ENCODE measurements at regions not wholly inside any gene's neighbourhood (a gene's known extent, or its start where the extent isn't known, plus 50 kb on each side); places are given as distances from the start of the nearest gene placed in this dataset.

GRCh38 chr13:62682788-62683187 lies 1267.1 kb upstream of the PCDH20 start:
- DNase-seq: no peak
- H3K9me3 ChIP-seq (ENCODE audit: severe bottlenecking): no peaks in the 10 kb centered on the region
- H3K27me3 ChIP-seq (ENCODE audit: insufficient read depth, low read depth, severe bottlenecking): no peaks in the 10 kb centered on the region
- no peaks in the 10 kb centered on the region for H3K36me3 ChIP-seq
- no peak overlapping the region for H3K4me3 ChIP-seq (ENCODE audit: low read depth, low read length)
- no peak overlapping the region for H3K27ac ChIP-seq
- TF ChIP-seq, protein P1, sequence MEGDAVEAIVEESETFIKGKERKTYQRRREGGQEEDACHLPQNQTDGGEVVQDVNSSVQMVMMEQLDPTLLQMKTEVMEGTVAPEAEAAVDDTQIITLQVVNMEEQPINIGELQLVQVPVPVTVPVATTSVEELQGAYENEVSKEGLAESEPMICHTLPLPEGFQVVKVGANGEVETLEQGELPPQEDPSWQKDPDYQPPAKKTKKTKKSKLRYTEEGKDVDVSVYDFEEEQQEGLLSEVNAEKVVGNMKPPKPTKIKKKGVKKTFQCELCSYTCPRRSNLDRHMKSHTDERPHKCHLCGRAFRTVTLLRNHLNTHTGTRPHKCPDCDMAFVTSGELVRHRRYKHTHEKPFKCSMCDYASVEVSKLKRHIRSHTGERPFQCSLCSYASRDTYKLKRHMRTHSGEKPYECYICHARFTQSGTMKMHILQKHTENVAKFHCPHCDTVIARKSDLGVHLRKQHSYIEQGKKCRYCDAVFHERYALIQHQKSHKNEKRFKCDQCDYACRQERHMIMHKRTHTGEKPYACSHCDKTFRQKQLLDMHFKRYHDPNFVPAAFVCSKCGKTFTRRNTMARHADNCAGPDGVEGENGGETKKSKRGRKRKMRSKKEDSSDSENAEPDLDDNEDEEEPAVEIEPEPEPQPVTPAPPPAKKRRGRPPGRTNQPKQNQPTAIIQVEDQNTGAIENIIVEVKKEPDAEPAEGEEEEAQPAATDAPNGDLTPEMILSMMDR (IDR thresholded peaks at IDR 0.05; ENCODE audit: low read depth, low read length): no peak

- DNase-seq: no peak
- TF ChIP-seq, protein P1 (IDR thresholded peaks at IDR 0.05; ENCODE audit: low read depth, low read length): no peak
- Histone ChIP-seq H3K9me3 (ENCODE audit: severe bottlenecking) (no peaks in the 10 kb centered on the region), H3K27ac (no peak overlapping the region), H3K27me3 (ENCODE audit: insufficient read depth, low read depth, severe bottlenecking) (no peaks in the 10 kb centered on the region), H3K36me3 (no peaks in the 10 kb centered on the region), H3K4me3 (ENCODE audit: low read depth, low read length) (no peak overlapping the region)
These were observed 1262.4 kb upstream of the PCDH20 start for GRCh38 chr13:62678039-62678438.

DNA sequence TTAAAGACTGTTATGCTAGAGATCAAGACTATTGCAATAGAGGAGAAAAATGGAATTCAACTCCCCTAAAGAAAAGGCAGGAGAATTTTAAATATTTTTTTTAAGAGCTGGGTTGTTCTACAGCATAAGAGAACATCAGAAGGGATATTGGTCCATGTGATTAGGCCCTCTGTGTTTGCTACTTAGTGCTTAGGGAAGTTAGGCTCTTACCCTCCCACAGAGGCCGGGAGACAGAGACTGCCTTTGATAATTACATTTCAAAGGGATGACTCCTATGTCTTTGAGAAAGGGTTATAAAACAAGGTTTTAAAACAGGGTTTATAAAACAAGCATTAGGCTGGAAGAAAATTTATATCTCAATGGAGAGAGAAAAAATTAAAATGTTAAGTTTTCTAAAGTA lies 1248.1 kb upstream of the PCDH20 start:
- Histone ChIP-seq H3K27me3 (ENCODE audit: insufficient read depth, low read depth, severe bottlenecking) (no peaks in the 10 kb centered on the region), H3K9me3 (ENCODE audit: severe bottlenecking) (no peaks in the 10 kb centered on the region), H3K36me3 (no peaks in the 10 kb centered on the region), H3K4me3 (ENCODE audit: low read depth, low read length) (no peak overlapping the region), H3K27ac (no peak overlapping the region)
- TF ChIP-seq, protein P1 (IDR thresholded peaks at IDR 0.05; ENCODE audit: low read depth, low read length): no peak
- no peak for DNase-seq

DNA sequence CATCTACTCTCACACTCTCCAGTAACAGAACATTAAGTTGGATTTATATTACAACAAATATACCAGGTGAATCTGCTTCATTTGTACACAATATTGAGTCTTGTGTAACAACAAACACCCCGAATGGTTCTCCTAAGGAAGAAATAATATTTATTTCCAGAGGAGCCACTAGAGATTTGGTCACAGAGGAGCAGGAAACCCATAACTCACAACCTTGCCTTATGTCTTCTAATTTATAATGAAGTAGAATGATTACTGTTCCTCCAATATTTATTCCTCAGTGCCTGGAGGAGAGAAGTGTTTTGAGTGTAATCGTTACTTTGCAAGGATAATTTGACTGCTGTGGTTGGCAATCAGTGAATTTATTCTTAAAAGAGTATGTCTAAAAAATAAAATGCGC lies 1243.7 kb upstream of the PCDH20 start:
- TF ChIP-seq, protein P1 (IDR thresholded peaks at IDR 0.05; ENCODE audit: low read depth, low read length): no peak
- no peaks in the 10 kb centered on the region for H3K27me3 ChIP-seq (ENCODE audit: insufficient read depth, low read depth, severe bottlenecking)
- H3K9me3 ChIP-seq (ENCODE audit: severe bottlenecking): no peaks in the 10 kb centered on the region
- DNase-seq: no peak
- no peak overlapping the region for H3K27ac ChIP-seq
- H3K4me3 ChIP-seq (ENCODE audit: low read depth, low read length): no peak overlapping the region
- no peaks in the 10 kb centered on the region for H3K36me3 ChIP-seq

GRCh38 chr13:62653371-62653770 lies 1237.7 kb upstream of the PCDH20 start:
- Histone ChIP-seq H3K36me3 (no peaks in the 10 kb centered on the region), H3K9me3 (ENCODE audit: severe bottlenecking) (no peaks in the 10 kb centered on the region), H3K27ac (no peak overlapping the region), H3K27me3 (ENCODE audit: insufficient read depth, low read depth, severe bottlenecking) (no peaks in the 10 kb centered on the region), H3K4me3 (ENCODE audit: low read depth, low read length) (no peak overlapping the region)
- TF ChIP-seq, protein P1 (IDR thresholded peaks at IDR 0.05; ENCODE audit: low read depth, low read length): no peak
- DNase-seq: no peak

DNA sequence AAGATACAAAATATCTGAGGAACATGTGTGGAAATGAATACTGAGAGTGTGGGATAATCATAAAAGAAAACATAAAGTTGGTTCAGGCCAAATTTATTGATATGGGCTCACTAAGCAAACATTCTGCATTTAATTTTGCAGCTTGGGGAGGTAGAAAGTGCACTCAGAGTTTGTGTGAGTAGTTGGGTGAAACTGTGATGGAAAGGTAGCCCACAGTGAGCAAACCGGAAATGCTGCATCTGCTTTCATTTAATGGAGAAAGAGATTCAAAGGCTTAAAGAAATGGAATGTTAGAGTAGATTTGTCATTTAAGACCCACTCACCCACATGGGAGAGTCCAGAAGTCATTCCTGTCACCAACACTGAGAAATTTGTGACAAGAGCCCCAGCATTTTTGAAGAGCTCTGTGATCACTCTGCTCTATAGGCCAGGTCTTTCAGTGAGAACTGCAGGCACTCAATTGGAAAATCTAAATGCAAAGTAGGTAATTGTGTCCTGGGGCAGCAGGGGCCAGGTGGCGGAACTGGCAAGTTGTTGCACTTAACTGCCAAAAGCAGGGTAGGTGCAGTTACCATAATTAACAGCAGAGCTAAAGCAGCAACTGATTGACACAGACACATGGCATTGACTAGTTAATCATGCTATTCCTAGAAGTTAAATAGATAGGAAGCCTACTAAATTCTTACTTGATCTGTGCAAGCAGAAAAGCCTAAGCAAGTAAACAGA lies 1228.3 kb upstream of the PCDH20 start:
- H3K4me3 ChIP-seq (ENCODE audit: low read depth, low read length): no peak overlapping the region
- DNase-seq: no peak
- no peaks in the 10 kb centered on the region for H3K36me3 ChIP-seq
- TF ChIP-seq, protein P1 (IDR thresholded peaks at IDR 0.05; ENCODE audit: low read depth, low read length): no peak
- no peaks in the 10 kb centered on the region for H3K27me3 ChIP-seq (ENCODE audit: insufficient read depth, low read depth, severe bottlenecking)
- no peaks in the 10 kb centered on the region for H3K9me3 ChIP-seq (ENCODE audit: severe bottlenecking)
- no peak overlapping the region for H3K27ac ChIP-seq
